ENCODE measurements at regions not wholly inside any gene's neighbourhood (a gene's known extent, or its start where the extent isn't known, plus 50 kb on each side); places are given as distances from the start of the nearest gene placed in this dataset.

DNA sequence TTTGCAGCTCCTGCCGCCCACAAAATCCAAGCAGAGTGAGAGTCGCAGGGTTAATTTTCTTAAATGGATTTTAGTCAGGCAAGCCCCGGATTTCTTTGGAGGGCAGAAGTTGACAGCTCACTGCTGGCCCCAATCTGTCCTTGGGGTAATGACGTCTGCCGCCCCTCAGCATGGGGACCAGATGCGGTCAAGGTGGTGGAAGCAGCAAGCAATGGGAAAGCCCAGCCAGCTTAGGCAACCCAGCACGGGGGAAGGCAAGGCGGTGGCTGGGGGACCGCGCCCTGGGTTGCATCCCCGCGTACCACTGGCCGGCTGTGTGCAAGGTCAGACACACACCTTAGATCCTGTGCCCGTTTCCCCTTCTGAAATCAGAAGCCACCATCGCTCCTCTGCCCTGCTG is 321.7 kb downstream of the C16orf95 start (continued):
- TF ChIP-seq NR3C1 (IDR thresholded peaks at IDR 0.05) (no peak), MAFK (IDR thresholded peaks at IDR 0.05; ENCODE audit: partially characterized antibody) (no peak), HOXB5 (CRISPR knock-in tag; IDR thresholded peaks at IDR 0.05) (no peak), HEYL (CRISPR knock-in tag; IDR thresholded peaks at IDR 0.05) (no peak)
- TF ChIP-seq, protein P1, sequence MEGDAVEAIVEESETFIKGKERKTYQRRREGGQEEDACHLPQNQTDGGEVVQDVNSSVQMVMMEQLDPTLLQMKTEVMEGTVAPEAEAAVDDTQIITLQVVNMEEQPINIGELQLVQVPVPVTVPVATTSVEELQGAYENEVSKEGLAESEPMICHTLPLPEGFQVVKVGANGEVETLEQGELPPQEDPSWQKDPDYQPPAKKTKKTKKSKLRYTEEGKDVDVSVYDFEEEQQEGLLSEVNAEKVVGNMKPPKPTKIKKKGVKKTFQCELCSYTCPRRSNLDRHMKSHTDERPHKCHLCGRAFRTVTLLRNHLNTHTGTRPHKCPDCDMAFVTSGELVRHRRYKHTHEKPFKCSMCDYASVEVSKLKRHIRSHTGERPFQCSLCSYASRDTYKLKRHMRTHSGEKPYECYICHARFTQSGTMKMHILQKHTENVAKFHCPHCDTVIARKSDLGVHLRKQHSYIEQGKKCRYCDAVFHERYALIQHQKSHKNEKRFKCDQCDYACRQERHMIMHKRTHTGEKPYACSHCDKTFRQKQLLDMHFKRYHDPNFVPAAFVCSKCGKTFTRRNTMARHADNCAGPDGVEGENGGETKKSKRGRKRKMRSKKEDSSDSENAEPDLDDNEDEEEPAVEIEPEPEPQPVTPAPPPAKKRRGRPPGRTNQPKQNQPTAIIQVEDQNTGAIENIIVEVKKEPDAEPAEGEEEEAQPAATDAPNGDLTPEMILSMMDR (IDR thresholded peaks at IDR 0.05), result no peak

DNA sequence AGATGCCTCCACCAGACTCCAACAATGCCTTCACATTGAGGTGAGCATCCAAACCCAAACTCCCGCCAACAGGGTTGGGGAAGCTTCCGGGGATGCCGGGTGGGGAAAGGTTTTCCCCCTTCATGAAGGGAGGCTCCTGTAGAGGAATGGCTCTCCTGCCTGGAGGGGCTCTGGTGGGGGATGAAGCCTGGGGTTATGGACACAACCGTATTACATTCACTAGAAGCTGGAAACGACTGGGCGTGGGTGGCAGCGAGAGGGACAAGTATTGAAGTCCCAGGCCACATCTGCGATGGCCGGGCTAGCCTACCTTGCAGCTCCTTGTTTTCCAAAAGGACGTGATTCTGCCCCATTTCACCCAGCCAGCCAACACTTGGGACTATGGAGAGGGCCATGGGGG is 321.1 kb downstream of the C16orf95 start:
- ChIA-PET POLR2A (no interaction called here), CTCF (interaction anchor here (0.9 to 4.1 kb wide), 5 partner anchors 10 to 67 kb away, joined by 3 to 13 read pairs (median 3); no protein-coding TSS in a partner anchor)
- Histone ChIP-seq H3K4me3 (no peak overlapping the region), H3K9me3 (no peaks in the 10 kb centered on the region; the same call in 1 of the 3 replicates), H3K27ac (peak overlapping the region; percentile 79; a peak in 2 of 6 replicates), H3K4me1 (peaks cover 41% of the 10 kb centered on the region), H3K4me2 (no peak overlapping the region)
- WGBS (ENCODE audit: missing lambda C conversion rate), result 93% methylated on average over 9 of the region's 10 CpGs
- TF ChIP-seq FOSB (CRISPR knock-in tag; IDR thresholded peaks at IDR 0.05), result no peak
- TF ChIP-seq, protein P2, sequence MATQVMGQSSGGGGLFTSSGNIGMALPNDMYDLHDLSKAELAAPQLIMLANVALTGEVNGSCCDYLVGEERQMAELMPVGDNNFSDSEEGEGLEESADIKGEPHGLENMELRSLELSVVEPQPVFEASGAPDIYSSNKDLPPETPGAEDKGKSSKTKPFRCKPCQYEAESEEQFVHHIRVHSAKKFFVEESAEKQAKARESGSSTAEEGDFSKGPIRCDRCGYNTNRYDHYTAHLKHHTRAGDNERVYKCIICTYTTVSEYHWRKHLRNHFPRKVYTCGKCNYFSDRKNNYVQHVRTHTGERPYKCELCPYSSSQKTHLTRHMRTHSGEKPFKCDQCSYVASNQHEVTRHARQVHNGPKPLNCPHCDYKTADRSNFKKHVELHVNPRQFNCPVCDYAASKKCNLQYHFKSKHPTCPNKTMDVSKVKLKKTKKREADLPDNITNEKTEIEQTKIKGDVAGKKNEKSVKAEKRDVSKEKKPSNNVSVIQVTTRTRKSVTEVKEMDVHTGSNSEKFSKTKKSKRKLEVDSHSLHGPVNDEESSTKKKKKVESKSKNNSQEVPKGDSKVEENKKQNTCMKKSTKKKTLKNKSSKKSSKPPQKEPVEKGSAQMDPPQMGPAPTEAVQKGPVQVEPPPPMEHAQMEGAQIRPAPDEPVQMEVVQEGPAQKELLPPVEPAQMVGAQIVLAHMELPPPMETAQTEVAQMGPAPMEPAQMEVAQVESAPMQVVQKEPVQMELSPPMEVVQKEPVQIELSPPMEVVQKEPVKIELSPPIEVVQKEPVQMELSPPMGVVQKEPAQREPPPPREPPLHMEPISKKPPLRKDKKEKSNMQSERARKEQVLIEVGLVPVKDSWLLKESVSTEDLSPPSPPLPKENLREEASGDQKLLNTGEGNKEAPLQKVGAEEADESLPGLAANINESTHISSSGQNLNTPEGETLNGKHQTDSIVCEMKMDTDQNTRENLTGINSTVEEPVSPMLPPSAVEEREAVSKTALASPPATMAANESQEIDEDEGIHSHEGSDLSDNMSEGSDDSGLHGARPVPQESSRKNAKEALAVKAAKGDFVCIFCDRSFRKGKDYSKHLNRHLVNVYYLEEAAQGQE (IDR thresholded peaks at IDR 0.05), result no peak
- TF ChIP-seq, protein P3, sequence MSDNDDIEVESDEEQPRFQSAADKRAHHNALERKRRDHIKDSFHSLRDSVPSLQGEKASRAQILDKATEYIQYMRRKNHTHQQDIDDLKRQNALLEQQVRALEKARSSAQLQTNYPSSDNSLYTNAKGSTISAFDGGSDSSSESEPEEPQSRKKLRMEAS (IDR thresholded peaks at IDR 0.05), result no peak
- TF ChIP-seq, protein P4, sequence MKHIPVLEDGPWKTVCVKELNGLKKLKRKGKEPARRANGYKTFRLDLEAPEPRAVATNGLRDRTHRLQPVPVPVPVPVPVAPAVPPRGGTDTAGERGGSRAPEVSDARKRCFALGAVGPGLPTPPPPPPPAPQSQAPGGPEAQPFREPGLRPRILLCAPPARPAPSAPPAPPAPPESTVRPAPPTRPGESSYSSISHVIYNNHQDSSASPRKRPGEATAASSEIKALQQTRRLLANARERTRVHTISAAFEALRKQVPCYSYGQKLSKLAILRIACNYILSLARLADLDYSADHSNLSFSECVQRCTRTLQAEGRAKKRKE (CRISPR knock-in tag; IDR thresholded peaks at IDR 0.05; ENCODE audit: low read depth), result no peak
- no peak for TF ChIP-seq CHD4 (IDR thresholded peaks at IDR 0.05; ENCODE audit: borderline replicate concordance)
- TF ChIP-seq, protein P5, sequence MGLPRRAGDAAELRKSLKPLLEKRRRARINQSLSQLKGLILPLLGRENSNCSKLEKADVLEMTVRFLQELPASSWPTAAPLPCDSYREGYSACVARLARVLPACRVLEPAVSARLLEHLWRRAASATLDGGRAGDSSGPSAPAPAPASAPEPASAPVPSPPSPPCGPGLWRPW (IDR thresholded peaks at IDR 0.05), result no peak
- TF ChIP-seq ZC3H11A (IDR thresholded peaks at IDR 0.05), result no peak
- TF ChIP-seq KDM5A (IDR thresholded peaks at IDR 0.05), result no peak
- DNase-seq (ENCODE audit: low read depth in 1 of 2, low spot score in 1 of 2), result no peak
- no peak for FAIRE-seq
- ATAC-seq, result no peak

DNA sequence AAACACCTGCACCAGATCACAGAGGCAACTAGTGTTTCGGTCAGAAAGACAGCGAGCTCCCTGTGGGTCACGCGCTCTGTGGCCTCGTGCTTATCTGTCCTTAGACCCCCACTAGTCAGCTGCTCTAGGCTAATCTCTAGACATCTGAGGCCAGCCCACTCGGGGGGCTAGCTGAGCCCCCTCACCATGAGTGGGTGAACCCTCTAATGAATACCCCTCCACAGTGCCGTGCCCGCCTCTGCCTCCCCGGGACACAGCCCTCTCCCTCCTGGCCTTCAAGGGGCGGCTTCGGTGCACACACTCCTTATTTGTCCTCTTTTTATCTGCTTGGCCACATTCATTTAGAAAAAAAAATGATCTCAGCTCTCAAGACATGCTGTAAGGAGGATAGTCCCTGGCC is 320.1 kb downstream of the C16orf95 start:
- ChIA-PET CTCF (interaction anchor here (2.1 to 4.1 kb wide), 2 partner anchors 11 to 20 kb away, joined by 6 to 13 read pairs; no protein-coding TSS in a partner anchor), POLR2A (no interaction called here)
- Histone ChIP-seq H3K4me3 (no peak overlapping the region), H3K4me2 (no peak overlapping the region), H3K27ac (no peak overlapping the region), H3K9me3 (no peaks in the 10 kb centered on the region; the same call in 1 of the 3 replicates), H3K4me1 (peaks cover 33% of the 10 kb centered on the region)
- WGBS (ENCODE audit: missing lambda C conversion rate), result 83% methylated on average over 11 of the region's 11 CpGs
- FAIRE-seq, result no peak
- TF ChIP-seq HOXB13 (CRISPR knock-in tag; IDR thresholded peaks at IDR 0.05; ENCODE audit: low read depth) (no peak), HEYL (CRISPR knock-in tag; IDR thresholded peaks at IDR 0.05) (no peak), MYC (IDR thresholded peaks at IDR 0.05; ENCODE audit: borderline replicate concordance, low read length) (no peak), MAFK (IDR thresholded peaks at IDR 0.05; ENCODE audit: partially characterized antibody) (no peak), RFX5 (IDR thresholded peaks at IDR 0.05) (no peak)
- TF ChIP-seq, protein P5 (IDR thresholded peaks at IDR 0.05), result no peak
- TF ChIP-seq, protein P6, sequence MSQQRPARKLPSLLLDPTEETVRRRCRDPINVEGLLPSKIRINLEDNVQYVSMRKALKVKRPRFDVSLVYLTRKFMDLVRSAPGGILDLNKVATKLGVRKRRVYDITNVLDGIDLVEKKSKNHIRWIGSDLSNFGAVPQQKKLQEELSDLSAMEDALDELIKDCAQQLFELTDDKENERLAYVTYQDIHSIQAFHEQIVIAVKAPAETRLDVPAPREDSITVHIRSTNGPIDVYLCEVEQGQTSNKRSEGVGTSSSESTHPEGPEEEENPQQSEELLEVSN (IDR thresholded peaks at IDR 0.05; ENCODE audit: borderline replicate concordance, low read depth), result no peak
- no peak for DNase-seq (ENCODE audit: low read depth in 1 of 2, low spot score in 1 of 2)
- no peak for ATAC-seq

Measured in A549 (cell line).